Type B pancreatic cell (in vitro differentiated cells): ENCODE measurements at regions not wholly inside any gene's neighbourhood (a gene's known extent, or its start where the extent isn't known, plus 50 kb on each side); places are given as distances from the start of the nearest gene placed in this dataset.
"Not testable (repeated sequence)": the region's sequence is repeated elsewhere in the genome, so short reads cannot be mapped to it uniquely, and the experiment has no call there.

Experiments used
- DNase-seq: peaks from one replicate; pipeline ENCODE4 v3.0.0; 2021; ENCODE audit warnings: mixed read lengths; ENCODE audit not compliant: unreplicated experiment; ENCODE audit errors: extremely low spot score
- H3K27ac Mint-ChIP-seq: 2 replicates; pipeline ENCODE4 v1.8.0; 2021; ENCODE audit warnings: mild to moderate bottlenecking, mixed read lengths
- H3K27me3 Mint-ChIP-seq: 2 replicates; pipeline ENCODE4 v1.8.0; 2021; ENCODE audit warnings: mixed read lengths
- H3K36me3 Mint-ChIP-seq: 2 replicates; pipeline ENCODE4 v1.8.0; 2021; ENCODE audit warnings: mixed read lengths
- H3K4me1 Mint-ChIP-seq: one replicate; pipeline ENCODE4 v1.8.0; 2021; ENCODE audit warnings: mixed read lengths; ENCODE audit not compliant: unreplicated experiment
- H3K4me3 Mint-ChIP-seq: 2 replicates; pipeline ENCODE4 v1.8.0; 2021; ENCODE audit warnings: mild to moderate bottlenecking, mixed read lengths
- H3K9me3 Mint-ChIP-seq: 2 replicates; pipeline ENCODE4 v1.8.0; 2021; ENCODE audit warnings: mixed read lengths
- TF ChIP-seq, protein P1 (sequence below): fragments of 200-600 bp; sonication (generic); conservative IDR thresholded peaks from 2 replicates; pipeline ENCODE4 v1.5.0; 2021; ENCODE audit warnings: antibody characterized with exemption, mild to moderate bottlenecking

DNA sequence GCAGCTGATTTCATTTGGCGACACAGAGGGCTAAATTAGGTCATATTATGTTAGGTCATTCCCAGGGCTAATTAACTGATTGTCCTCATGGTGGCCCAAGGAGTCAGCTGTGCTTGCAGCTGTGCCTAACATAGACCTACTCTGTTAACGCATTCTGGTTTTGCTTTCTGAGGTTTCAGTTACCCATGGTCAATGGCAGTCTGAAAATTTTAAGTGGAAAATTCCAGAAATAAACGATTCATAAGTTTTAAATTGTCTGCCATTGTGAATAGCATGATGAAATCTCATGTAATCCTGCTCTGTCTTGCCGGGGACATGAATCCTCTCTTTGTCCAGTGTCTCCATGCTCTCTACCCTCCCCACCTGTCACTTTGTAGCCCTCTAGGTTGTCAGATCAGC, 168.7 kb downstream of the KCNS3 start:
- no peak for DNase-seq
- Mint-ChIP-seq H3K4me3 (no peak overlapping the region), H3K9me3 (no peaks in the 10 kb centered on the region), H3K27ac (no peak overlapping the region), H3K4me1 (peaks cover 5% of the 10 kb centered on the region), H3K36me3 (no peaks in the 10 kb centered on the region), H3K27me3 (no peaks in the 10 kb centered on the region)
- TF ChIP-seq, protein P1, sequence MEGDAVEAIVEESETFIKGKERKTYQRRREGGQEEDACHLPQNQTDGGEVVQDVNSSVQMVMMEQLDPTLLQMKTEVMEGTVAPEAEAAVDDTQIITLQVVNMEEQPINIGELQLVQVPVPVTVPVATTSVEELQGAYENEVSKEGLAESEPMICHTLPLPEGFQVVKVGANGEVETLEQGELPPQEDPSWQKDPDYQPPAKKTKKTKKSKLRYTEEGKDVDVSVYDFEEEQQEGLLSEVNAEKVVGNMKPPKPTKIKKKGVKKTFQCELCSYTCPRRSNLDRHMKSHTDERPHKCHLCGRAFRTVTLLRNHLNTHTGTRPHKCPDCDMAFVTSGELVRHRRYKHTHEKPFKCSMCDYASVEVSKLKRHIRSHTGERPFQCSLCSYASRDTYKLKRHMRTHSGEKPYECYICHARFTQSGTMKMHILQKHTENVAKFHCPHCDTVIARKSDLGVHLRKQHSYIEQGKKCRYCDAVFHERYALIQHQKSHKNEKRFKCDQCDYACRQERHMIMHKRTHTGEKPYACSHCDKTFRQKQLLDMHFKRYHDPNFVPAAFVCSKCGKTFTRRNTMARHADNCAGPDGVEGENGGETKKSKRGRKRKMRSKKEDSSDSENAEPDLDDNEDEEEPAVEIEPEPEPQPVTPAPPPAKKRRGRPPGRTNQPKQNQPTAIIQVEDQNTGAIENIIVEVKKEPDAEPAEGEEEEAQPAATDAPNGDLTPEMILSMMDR = no peak

DNA sequence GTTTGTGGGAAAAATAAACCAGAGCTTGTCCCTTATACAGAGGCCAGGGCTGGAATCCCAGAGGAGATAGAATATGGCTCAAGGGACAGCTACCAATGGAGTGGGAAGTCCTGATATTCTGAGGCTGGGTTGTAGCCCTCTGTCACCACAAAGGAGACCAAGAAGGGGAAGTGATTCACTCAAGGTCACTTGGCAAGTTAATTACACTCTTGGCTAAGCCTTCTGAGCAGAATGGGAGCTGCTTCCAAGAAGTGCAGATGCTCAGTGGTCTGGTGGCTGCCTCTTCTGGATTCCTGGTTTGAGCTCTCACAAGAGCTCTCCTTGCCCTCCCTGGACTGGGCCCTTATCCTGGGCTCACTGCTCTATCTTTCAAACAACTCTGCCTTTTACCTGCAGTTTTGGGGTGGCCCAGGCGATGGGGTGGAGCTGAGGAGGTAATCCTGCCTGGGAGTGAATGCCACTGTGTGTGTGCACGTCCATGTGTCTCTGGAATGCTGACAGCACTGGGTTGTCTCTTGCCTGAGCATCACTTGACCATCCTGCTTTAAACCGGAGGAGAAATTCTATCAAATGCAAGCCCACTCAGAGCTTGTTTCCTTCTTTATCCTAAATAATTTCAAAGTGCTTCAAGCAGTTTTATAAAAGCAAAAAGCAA, 168.2 kb downstream of the KCNS3 start:
- H3K36me3 Mint-ChIP-seq = no peaks in the 10 kb centered on the region
- H3K27me3 Mint-ChIP-seq = no peaks in the 10 kb centered on the region
- DNase-seq = no peak
- H3K9me3 Mint-ChIP-seq = no peaks in the 10 kb centered on the region
- TF ChIP-seq, protein P1 = no peak
- peaks cover 5% of the 10 kb centered on the region for H3K4me1 Mint-ChIP-seq
- no peak overlapping the region for H3K27ac Mint-ChIP-seq
- no peak overlapping the region for H3K4me3 Mint-ChIP-seq

DNA sequence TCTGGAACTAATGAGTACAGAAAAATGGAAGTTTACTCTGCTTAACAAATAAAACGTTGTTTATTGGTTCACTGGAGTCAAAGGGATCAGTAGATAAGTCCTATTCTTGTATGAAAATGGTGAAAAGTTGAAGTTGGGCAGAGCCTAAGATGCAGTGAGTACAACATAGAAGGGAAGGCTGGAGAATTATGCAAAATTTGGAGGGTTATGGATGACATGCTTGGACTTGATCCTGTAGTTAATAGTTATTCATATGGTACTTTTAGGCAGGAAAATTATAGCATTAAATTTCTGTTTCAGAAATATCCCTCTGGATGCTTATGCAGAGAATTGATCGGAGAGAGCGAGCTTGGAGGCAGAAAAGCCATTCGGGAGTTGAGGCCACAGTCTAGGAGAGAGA, 167.6 kb downstream of the KCNS3 start:
- no peak overlapping the region for H3K27ac Mint-ChIP-seq
- no peaks in the 10 kb centered on the region for H3K36me3 Mint-ChIP-seq
- H3K27me3 Mint-ChIP-seq = no peaks in the 10 kb centered on the region
- TF ChIP-seq, protein P1 = no peak
- H3K4me1 Mint-ChIP-seq = peaks cover 5% of the 10 kb centered on the region
- no peak overlapping the region for H3K4me3 Mint-ChIP-seq
- H3K9me3 Mint-ChIP-seq = no peaks in the 10 kb centered on the region
- no peak for DNase-seq

DNA sequence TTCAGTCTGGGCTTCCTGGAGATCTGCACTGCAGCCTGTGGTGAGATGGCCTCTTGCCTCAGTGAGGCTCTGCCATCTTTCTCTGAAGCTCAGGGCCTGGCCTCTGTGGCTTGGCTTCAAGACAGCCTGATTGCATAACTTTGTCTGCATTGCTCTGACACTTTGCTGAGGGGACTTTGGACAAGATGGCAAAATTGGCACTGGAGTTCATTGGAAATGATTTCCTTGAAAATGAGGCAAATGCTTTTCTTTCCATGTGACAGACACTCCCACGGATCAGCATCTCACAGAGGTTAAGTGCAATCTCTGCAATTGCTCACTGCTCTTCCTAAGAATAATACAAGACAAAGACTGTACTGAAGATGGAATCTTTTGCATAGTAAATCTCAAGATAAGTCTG, 166.8 kb downstream of the KCNS3 start:
- TF ChIP-seq, protein P1 = no peak
- Mint-ChIP-seq H3K9me3 (no peaks in the 10 kb centered on the region), H3K36me3 (no peaks in the 10 kb centered on the region), H3K27ac (no peak overlapping the region), H3K4me1 (peaks cover 5% of the 10 kb centered on the region), H3K27me3 (no peaks in the 10 kb centered on the region), H3K4me3 (no peak overlapping the region)
- no peak for DNase-seq

DNA sequence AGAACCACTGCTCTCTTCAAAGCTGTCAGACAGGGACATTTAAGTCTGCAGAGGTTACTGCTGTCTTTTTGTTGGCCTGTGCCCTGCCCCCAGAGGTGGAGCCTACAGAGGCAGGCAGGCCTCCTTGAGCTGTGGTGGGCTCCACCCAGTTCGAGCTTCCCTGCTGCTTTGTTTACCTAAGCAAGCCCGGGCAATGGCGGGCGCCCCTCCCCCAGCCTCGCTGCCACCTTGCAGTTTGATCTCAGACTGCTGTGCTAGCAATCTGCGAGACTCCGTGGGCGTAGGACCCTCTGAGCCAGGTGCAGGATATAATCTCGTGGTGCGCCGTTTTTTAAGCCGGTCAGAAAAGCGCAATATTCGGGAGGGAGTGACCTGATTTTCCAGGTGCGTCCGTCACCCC, 138.9 kb downstream of the KCNS3 start:
- H3K27me3 Mint-ChIP-seq, H3K4me3 Mint-ChIP-seq, H3K36me3 Mint-ChIP-seq, H3K9me3 Mint-ChIP-seq, H3K27ac Mint-ChIP-seq, H3K4me1 Mint-ChIP-seq, DNase-seq: not testable (repeated sequence)

DNA sequence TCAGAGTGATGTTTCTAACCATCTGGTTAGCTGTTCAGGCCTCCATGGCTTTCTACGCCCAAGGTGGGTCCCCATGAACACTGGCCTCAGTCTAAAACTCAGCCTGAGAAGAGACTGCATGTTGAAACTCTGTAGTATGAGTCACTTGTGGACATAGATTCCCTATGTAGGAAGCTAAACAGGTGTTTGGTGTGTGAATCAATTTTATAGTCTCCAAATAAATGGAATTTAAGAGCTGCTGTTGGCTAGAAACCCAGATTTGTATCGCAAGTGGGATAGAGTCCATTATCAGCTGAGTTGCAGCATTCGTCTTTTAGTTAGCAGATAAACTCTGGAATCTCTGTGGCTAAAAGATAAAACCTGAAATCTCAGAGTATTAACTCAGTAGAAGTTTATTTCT, 131.4 kb downstream of the KCNS3 start:
- no peaks in the 10 kb centered on the region for H3K9me3 Mint-ChIP-seq

More for the DNA sequence above, 131.4 kb downstream of the KCNS3 start:
- Mint-ChIP-seq H3K27ac (no peak overlapping the region), H3K4me3 (no peak overlapping the region), H3K36me3 (no peaks in the 10 kb centered on the region), H3K27me3 (no peaks in the 10 kb centered on the region), H3K4me1 (no peaks in the 10 kb centered on the region)
- no peak for DNase-seq
- TF ChIP-seq, protein P1 = no peak
